ENCODE measurements at regions not wholly inside any gene's neighbourhood (a gene's known extent, or its start where the extent isn't known, plus 50 kb on each side); places are given as distances from the start of the nearest gene placed in this dataset.

- H3K4me2 ChIP-seq (ENCODE audit: low read length): no peak overlapping the region
Observed at GRCh38 chr1:170318141-170318540, 172.4 kb downstream of the NTMT2 start.

DNA sequence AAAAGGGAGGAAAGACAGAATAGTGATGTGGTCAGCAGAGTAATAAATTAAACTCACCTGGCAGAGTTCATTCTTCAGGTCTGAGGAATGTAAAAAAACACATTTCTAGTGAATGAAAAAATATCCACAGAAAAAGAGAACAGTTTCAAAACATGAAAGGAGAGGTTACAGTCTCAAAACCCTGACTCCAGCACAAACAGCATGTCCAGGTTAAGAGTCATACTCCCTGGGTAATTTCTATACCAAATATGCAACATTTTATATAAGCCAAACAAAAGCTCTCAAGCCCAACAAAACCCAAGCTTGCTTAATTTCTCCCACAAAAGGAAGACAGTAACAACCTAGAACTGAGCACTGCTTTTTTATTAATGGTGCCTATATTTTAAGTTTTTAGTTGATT lies 173.0 kb downstream of the NTMT2 start:
- Histone ChIP-seq H3K36me3 (replicated peaks; ENCODE audit: low read depth, low read length) (no peaks in the 10 kb centered on the region), H3K4me2 (ENCODE audit: low read length) (no peak overlapping the region), H3K9me3 (ENCODE audit: insufficient read depth, low read length) (no peaks in the 10 kb centered on the region), H3K27ac (ENCODE audit: low read length) (no peak overlapping the region), H2AFZ (ENCODE audit: low read depth, low read length) (no peak overlapping the region), H3K79me2 (ENCODE audit: low read length) (no peaks in the 10 kb centered on the region), H3K9ac (ENCODE audit: low read length) (no peak overlapping the region), H3K4me3 (ENCODE audit: low read length) (no peak overlapping the region), H3K27me3 (ENCODE audit: low read depth, low read length) (no peaks in the 10 kb centered on the region), H4K20me1 (ENCODE audit: insufficient read depth, low read length) (no peaks in the 10 kb centered on the region), H3K4me1 (ENCODE audit: low read length) (no peaks in the 10 kb centered on the region)
- no peak for TF ChIP-seq EZH2phosphoT487 (IDR thresholded peaks at IDR 0.05; ENCODE audit: low read depth)
- TF ChIP-seq, protein P1, sequence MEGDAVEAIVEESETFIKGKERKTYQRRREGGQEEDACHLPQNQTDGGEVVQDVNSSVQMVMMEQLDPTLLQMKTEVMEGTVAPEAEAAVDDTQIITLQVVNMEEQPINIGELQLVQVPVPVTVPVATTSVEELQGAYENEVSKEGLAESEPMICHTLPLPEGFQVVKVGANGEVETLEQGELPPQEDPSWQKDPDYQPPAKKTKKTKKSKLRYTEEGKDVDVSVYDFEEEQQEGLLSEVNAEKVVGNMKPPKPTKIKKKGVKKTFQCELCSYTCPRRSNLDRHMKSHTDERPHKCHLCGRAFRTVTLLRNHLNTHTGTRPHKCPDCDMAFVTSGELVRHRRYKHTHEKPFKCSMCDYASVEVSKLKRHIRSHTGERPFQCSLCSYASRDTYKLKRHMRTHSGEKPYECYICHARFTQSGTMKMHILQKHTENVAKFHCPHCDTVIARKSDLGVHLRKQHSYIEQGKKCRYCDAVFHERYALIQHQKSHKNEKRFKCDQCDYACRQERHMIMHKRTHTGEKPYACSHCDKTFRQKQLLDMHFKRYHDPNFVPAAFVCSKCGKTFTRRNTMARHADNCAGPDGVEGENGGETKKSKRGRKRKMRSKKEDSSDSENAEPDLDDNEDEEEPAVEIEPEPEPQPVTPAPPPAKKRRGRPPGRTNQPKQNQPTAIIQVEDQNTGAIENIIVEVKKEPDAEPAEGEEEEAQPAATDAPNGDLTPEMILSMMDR (IDR thresholded peaks at IDR 0.05; ENCODE audit: low read depth, low read length): no peak

More at GRCh38 chr1:170318141-170318540, 172.4 kb downstream of the NTMT2 start:
- Histone ChIP-seq H3K27ac (ENCODE audit: low read length) (no peak overlapping the region), H3K4me3 (ENCODE audit: low read length) (no peak overlapping the region), H3K36me3 (replicated peaks; ENCODE audit: low read depth, low read length) (no peaks in the 10 kb centered on the region), H4K20me1 (ENCODE audit: insufficient read depth, low read length) (no peaks in the 10 kb centered on the region), H3K9me3 (ENCODE audit: insufficient read depth, low read length) (no peaks in the 10 kb centered on the region), H3K9ac (ENCODE audit: low read length) (no peak overlapping the region), H3K79me2 (ENCODE audit: low read length) (no peaks in the 10 kb centered on the region), H2AFZ (ENCODE audit: low read depth, low read length) (no peak overlapping the region), H3K27me3 (ENCODE audit: low read depth, low read length) (no peaks in the 10 kb centered on the region), H3K4me1 (ENCODE audit: low read length) (no peaks in the 10 kb centered on the region)
- no peak for TF ChIP-seq EZH2phosphoT487 (IDR thresholded peaks at IDR 0.05; ENCODE audit: low read depth)
- TF ChIP-seq, protein P1 (IDR thresholded peaks at IDR 0.05; ENCODE audit: low read depth, low read length): no peak

GRCh38 chr1:170321113-170321512 lies 175.4 kb downstream of the NTMT2 start:
- Histone ChIP-seq H3K4me3 (ENCODE audit: low read length) (no peak overlapping the region), H4K20me1 (ENCODE audit: insufficient read depth, low read length) (no peaks in the 10 kb centered on the region), H3K9me3 (ENCODE audit: insufficient read depth, low read length) (no peaks in the 10 kb centered on the region), H3K79me2 (ENCODE audit: low read length) (no peaks in the 10 kb centered on the region), H3K27ac (ENCODE audit: low read length) (no peak overlapping the region), H2AFZ (ENCODE audit: low read depth, low read length) (no peak overlapping the region), H3K4me2 (ENCODE audit: low read length) (no peak overlapping the region), H3K4me1 (ENCODE audit: low read length) (no peaks in the 10 kb centered on the region), H3K9ac (ENCODE audit: low read length) (no peak overlapping the region), H3K36me3 (replicated peaks; ENCODE audit: low read depth, low read length) (no peaks in the 10 kb centered on the region), H3K27me3 (ENCODE audit: low read depth, low read length) (no peaks in the 10 kb centered on the region)
- TF ChIP-seq, protein P1 (IDR thresholded peaks at IDR 0.05; ENCODE audit: low read depth, low read length): no peak
- no peak for TF ChIP-seq EZH2phosphoT487 (IDR thresholded peaks at IDR 0.05; ENCODE audit: low read depth)

DNA sequence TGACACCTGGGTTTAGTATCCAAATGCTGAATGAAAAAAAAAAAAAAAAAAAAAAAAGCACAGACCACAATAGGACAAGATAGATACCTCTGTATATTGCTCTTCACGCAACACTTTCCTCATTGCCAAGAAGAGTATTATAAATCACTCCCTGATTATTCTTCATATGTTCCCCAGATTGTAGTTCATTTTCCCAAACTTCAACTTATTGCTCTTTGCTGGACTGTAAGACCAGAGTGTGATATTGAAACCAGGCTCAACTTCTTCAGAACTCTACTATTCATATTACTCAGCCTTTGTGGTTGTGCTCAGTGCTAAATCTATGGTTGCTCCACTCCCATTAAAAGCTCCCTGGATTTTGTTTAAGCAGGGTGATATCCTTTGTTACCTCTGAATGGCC lies 180.4 kb downstream of the NTMT2 start:
- no peaks in the 10 kb centered on the region for H3K79me2 ChIP-seq (ENCODE audit: low read length)
- H3K9ac ChIP-seq (ENCODE audit: low read length): no peak overlapping the region
- H3K4me2 ChIP-seq (ENCODE audit: low read length): no peak overlapping the region
- no peaks in the 10 kb centered on the region for H3K36me3 ChIP-seq (replicated peaks; ENCODE audit: low read depth, low read length)
- no peak overlapping the region for H3K27ac ChIP-seq (ENCODE audit: low read length)
- H3K4me3 ChIP-seq (ENCODE audit: low read length): no peak overlapping the region
- no peaks in the 10 kb centered on the region for H4K20me1 ChIP-seq (ENCODE audit: insufficient read depth, low read length)
- H3K4me1 ChIP-seq (ENCODE audit: low read length): no peaks in the 10 kb centered on the region
- no peak overlapping the region for H2AFZ ChIP-seq (ENCODE audit: low read depth, low read length)
- H3K27me3 ChIP-seq (ENCODE audit: low read depth, low read length): no peaks in the 10 kb centered on the region
- TF ChIP-seq EZH2phosphoT487 (IDR thresholded peaks at IDR 0.05; ENCODE audit: low read depth): no peak
- TF ChIP-seq, protein P1 (IDR thresholded peaks at IDR 0.05; ENCODE audit: low read depth, low read length): no peak
- H3K9me3 ChIP-seq (ENCODE audit: insufficient read depth, low read length): no peaks in the 10 kb centered on the region

All from OCI-LY3 (cell line).